ENCODE measurements at regions not wholly inside any gene's neighbourhood (a gene's known extent, or its start where the extent isn't known, plus 50 kb on each side); places are given as distances from the start of the nearest gene placed in this dataset.

DNA sequence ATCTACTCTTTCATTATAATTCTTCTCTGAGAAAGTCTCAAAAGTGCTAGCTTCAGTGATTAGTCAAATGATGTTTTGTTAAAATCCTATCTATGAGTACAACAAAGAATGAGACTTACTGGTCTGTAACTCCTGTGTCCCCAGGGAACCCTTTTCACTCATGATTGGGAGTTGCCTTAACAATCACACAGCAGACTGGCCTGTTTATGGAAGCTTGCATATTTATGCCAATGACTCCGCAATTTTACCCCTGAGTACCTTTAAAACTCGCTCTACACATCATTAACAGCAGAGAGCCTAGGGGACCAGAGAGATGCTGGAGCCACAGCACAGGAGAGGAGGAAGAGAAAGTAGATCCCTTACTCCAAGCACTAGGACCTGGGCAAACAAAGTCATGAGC, 628.1 kb downstream of the IGSF11 start:
- H3K9me3 ChIP-seq: no peaks in the 10 kb centered on the region
- DNase-seq: no peak
- WGBS, 2 donors: 69 to 73% methylated on average over 2 of the region's 2 CpGs
- no peak overlapping the region for H3K27ac ChIP-seq
- intact Hi-C loops (cut with DNase I): no loop called here
- H3K4me3 ChIP-seq (replicated peaks in 1 of 3): no peak overlapping the region
- no peaks in the 10 kb centered on the region for H3K27me3 ChIP-seq
- H3K4me1 ChIP-seq: no peaks in the 10 kb centered on the region
- no peak for TF ChIP-seq POLR2A (IDR thresholded peaks at IDR 0.05)
- TF ChIP-seq, protein P1, sequence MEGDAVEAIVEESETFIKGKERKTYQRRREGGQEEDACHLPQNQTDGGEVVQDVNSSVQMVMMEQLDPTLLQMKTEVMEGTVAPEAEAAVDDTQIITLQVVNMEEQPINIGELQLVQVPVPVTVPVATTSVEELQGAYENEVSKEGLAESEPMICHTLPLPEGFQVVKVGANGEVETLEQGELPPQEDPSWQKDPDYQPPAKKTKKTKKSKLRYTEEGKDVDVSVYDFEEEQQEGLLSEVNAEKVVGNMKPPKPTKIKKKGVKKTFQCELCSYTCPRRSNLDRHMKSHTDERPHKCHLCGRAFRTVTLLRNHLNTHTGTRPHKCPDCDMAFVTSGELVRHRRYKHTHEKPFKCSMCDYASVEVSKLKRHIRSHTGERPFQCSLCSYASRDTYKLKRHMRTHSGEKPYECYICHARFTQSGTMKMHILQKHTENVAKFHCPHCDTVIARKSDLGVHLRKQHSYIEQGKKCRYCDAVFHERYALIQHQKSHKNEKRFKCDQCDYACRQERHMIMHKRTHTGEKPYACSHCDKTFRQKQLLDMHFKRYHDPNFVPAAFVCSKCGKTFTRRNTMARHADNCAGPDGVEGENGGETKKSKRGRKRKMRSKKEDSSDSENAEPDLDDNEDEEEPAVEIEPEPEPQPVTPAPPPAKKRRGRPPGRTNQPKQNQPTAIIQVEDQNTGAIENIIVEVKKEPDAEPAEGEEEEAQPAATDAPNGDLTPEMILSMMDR (IDR thresholded peaks at IDR 0.05): no peak
- H3K36me3 ChIP-seq: no peaks in the 10 kb centered on the region

DNA sequence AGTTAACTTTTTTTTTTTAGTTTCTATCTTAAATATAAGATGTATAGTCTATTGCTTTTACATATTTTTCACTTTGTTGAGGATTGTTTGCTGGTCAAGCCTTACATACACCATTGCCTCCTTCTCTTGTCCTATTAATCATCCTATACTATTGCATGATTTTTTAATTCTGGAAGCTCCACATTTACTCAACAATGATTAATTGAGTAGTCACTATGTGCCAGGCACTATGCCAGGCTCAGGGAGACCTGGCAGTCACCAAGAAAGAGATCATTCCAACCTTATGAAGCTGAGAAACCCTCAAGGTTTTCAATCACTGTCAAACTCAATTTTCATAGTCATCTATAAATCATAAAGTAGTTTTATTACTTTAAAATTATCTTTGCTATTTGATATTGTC, 626.2 kb downstream of the IGSF11 start:
- H3K4me1 ChIP-seq: no peaks in the 10 kb centered on the region
- H3K4me3 ChIP-seq (replicated peaks in 1 of 3): no peak overlapping the region
- H3K27ac ChIP-seq: no peak overlapping the region
- intact Hi-C loops (cut with DNase I): no loop called here
- no peaks in the 10 kb centered on the region for H3K9me3 ChIP-seq
- H3K36me3 ChIP-seq: no peaks in the 10 kb centered on the region
- TF ChIP-seq, protein P1 (IDR thresholded peaks at IDR 0.05): no peak
- DNase-seq: no peak
- H3K27me3 ChIP-seq: no peaks in the 10 kb centered on the region

DNA sequence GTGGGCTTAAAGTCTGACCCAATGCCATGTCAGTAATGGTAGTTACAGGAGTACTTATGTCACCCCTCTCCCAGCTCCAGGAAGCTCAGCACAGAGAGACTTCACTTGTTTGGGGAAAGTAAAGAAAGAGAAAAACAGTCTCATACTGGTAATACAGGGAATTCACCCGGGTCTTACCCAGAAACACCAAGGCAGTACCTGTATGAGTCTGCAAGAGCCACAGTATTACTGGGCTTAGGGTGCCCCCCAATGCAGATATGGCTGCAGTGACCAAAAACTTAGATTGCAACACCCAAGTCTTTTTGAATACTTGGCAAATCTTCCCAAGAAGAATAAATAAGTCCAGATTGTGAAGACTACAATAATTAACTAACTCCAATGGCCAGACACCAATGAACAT, 622.1 kb downstream of the IGSF11 start:
- DNase-seq: no peak
- TF ChIP-seq, protein P1 (IDR thresholded peaks at IDR 0.05): no peak
- no peak for TF ChIP-seq POLR2A (IDR thresholded peaks at IDR 0.05)
- WGBS, 2 donors: 67 to 77% methylated on average over 1 of the region's 1 CpG
- intact Hi-C loops (cut with DNase I): no loop called here
- H3K27ac ChIP-seq: no peak overlapping the region
- H3K9me3 ChIP-seq: no peaks in the 10 kb centered on the region
- H3K27me3 ChIP-seq: no peaks in the 10 kb centered on the region
- no peak overlapping the region for H3K4me3 ChIP-seq (replicated peaks in 1 of 3)
- H3K4me1 ChIP-seq: no peaks in the 10 kb centered on the region
- H3K36me3 ChIP-seq: no peaks in the 10 kb centered on the region

DNA sequence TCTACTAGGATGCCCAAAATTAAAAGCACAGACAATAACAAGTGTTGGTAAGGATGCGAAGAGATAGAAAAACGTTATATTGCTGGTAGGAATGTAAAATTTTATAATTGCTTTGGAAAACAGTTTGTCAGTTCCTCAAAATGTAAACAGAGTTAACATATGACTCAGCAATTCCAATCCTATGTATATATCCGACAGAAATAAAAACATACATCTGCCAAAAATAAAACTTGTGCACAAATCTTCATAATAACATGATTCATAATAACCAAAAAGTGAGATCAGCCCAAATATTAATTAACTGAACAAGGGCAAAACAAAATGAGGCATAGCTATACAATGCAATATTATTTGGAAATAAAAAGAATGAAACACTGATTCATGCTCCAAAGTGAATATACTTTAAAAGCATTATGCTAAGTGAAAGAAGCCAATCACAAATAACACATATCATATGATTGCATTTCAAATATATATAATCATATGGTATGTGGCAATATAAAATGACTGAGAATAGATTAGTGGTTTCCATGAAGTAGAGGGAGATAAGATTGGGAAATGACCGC, 609.3 kb downstream of the IGSF11 start:
- no peak overlapping the region for H3K4me3 ChIP-seq (replicated peaks in 1 of 3)
- no peaks in the 10 kb centered on the region for H3K9me3 ChIP-seq
- no peak overlapping the region for H3K27ac ChIP-seq
- no peak for DNase-seq
- H3K4me1 ChIP-seq: no peaks in the 10 kb centered on the region
- no peak for TF ChIP-seq POLR2A (IDR thresholded peaks at IDR 0.05)
- TF ChIP-seq, protein P1 (IDR thresholded peaks at IDR 0.05): no peak
- no peaks in the 10 kb centered on the region for H3K36me3 ChIP-seq
- intact Hi-C loops (cut with DNase I): no loop called here
- no peaks in the 10 kb centered on the region for H3K27me3 ChIP-seq
- 55 to 75% methylated on average over 4 of the region's 4 CpGs for WGBS, 2 donors

DNA sequence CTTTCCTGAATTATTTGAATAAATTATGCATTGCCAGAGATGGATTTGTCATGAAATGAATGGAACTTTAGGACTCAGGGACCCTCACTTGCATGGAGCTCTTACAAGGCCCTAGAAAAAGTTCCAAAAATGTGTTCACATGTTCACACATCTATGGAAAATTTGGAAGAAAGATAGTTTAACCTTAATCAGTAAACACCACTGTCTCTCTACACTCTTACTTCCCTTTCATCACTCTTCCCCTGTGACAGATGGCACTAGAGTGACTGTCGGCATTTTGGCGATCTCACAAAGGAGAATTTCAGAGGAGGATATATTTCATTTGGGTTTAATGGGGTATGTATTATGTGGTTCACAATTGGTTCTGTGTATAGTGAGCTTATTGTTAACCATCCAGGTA, 600.8 kb downstream of the IGSF11 start:
- Histone ChIP-seq H3K4me1 (no peaks in the 10 kb centered on the region), H3K4me3 (replicated peaks in 1 of 3) (no peak overlapping the region), H3K27me3 (no peaks in the 10 kb centered on the region), H3K27ac (no peak overlapping the region), H3K9me3 (no peaks in the 10 kb centered on the region), H3K36me3 (no peaks in the 10 kb centered on the region)
- DNase-seq: no peak
- intact Hi-C loops (cut with DNase I): no loop called here
- TF ChIP-seq POLR2A (IDR thresholded peaks at IDR 0.05): no peak
- TF ChIP-seq, protein P1 (IDR thresholded peaks at IDR 0.05): no peak
- WGBS, 2 donors: 72 to 88% methylated on average over 2 of the region's 2 CpGs

Measured in thyroid gland (tissue), 4 donors.